Hypothalamus (tissue), 51 donors: ENCODE measurements at regions not wholly inside any gene's neighbourhood (a gene's known extent, or its start where the extent isn't known, plus 50 kb on each side); places are given as distances from the start of the nearest gene placed in this dataset.

Source experiments
- DNase-seq, 51 donors: peaks; one replicate each; lab custom pipeline; 2025; lab: John Stamatoyannopoulos, UW

GRCh38 chr3:124428372-124429128, 301.7 kb upstream of the UMPS start:
- DNase-seq, result no peak

GRCh38 chr3:124429129-124429815, 301.0 kb upstream of the UMPS start:
- DNase-seq, result no peak

GRCh38 chr3:124431331-124431994, 298.8 kb upstream of the UMPS start:
- no peak for DNase-seq

GRCh38 chr3:124434176-124434575, 296.1 kb upstream of the UMPS start:
- DNase-seq, result no peak

- DNase-seq, result no peak
Measured at GRCh38 chr3:124435467-124435866, 294.8 kb upstream of the UMPS start.

- no peak for DNase-seq
Measured at GRCh38 chr3:124438813-124439212, 291.4 kb upstream of the UMPS start.

- DNase-seq, result no peak
Measured at GRCh38 chr3:124439603-124440002, 290.6 kb upstream of the UMPS start.

- no peak for DNase-seq
Measured at GRCh38 chr3:124441766-124442165, 288.5 kb upstream of the UMPS start.

- DNase-seq, result no peak
Measured at GRCh38 chr3:124442463-124442862, 287.8 kb upstream of the UMPS start.

GRCh38 chr3:124443446-124443845, 286.8 kb upstream of the UMPS start:
- DNase-seq, result no peak

GRCh38 chr3:124444075-124444474, 286.2 kb upstream of the UMPS start:
- DNase-seq, result no peak

GRCh38 chr3:124444896-124445295, 285.4 kb upstream of the UMPS start:
- DNase-seq, result no peak

GRCh38 chr3:124447845-124448244, 282.4 kb upstream of the UMPS start:
- DNase-seq, result no peak

- no peak for DNase-seq
Measured at GRCh38 chr3:124448954-124449353, 281.3 kb upstream of the UMPS start.

- DNase-seq, result no peak
Measured at GRCh38 chr3:124450366-124450765, 279.9 kb upstream of the UMPS start.

- DNase-seq, result no peak
Measured at GRCh38 chr3:124451630-124452317, 278.5 kb upstream of the UMPS start.

- no peak for DNase-seq
Measured at GRCh38 chr3:124453189-124453588, 277.1 kb upstream of the UMPS start.

- no peak for DNase-seq
Measured at GRCh38 chr3:124455891-124456290, 274.4 kb upstream of the UMPS start.

GRCh38 chr3:124456506-124456905, 273.7 kb upstream of the UMPS start:
- no peak for DNase-seq

GRCh38 chr3:124459678-124460077, 270.6 kb upstream of the UMPS start:
- no peak for DNase-seq

GRCh38 chr3:124461126-124461525, 269.1 kb upstream of the UMPS start:
- DNase-seq, result no peak
